HEK293T (cell line): ENCODE measurements at regions not wholly inside any gene's neighbourhood (a gene's known extent, or its start where the extent isn't known, plus 50 kb on each side); places are given as distances from the start of the nearest gene placed in this dataset.

Source experiments
- CTCF ChIA-PET: fragments of 350-600 bp; formaldehyde crosslinking; extraction: SDS; loops from one replicate; lab custom pipeline; 2021; ENCODE audit warnings: antibody characterized with exemption, inconsistent platforms; lab: Yijun Ruan, JAX
- POLR2A ChIA-PET: fragments of 350-600 bp; formaldehyde crosslinking; extraction: SDS; loops from one replicate; lab custom pipeline; 2020; ENCODE audit warnings: antibody characterized with exemption, inconsistent platforms; lab: Yijun Ruan, JAX
- DNase-seq: peaks from one replicate; pipeline ENCODE4 v3.0.0; 2012; ENCODE audit warnings: mixed read lengths; ENCODE audit errors: extremely low spot score
- ARNT ChIP-seq: fragments of 450-650 bp; IDR thresholded peaks from 2 replicates; pipeline ENCODE4 v1.6.1; 2017; ENCODE audit warnings: mild to moderate bottlenecking
- BHLHE40 ChIP-seq: fragments of 450-650 bp; IDR thresholded peaks from 2 replicates; pipeline ENCODE4 v1.6.1; 2016; ENCODE audit warnings: mild to moderate bottlenecking, moderate library complexity, borderline replicate concordance
- CTBP1 ChIP-seq: fragments of 450-650 bp; IDR thresholded peaks from 2 replicates; pipeline ENCODE4 v1.6.1; 2016; ENCODE audit warnings: borderline replicate concordance
- ELF4 ChIP-seq: fragments of 450-650 bp; IDR thresholded peaks from 2 replicates; pipeline ENCODE4 v1.6.1; 2017; ENCODE audit warnings: antibody characterized with exemption
- FOXA1 ChIP-seq: fragments of 450-650 bp; IDR thresholded peaks from 2 replicates; pipeline ENCODE4 v1.6.1; 2016; ENCODE audit warnings: mild to moderate bottlenecking
- FOXK2 ChIP-seq: fragments of 450-650 bp; IDR thresholded peaks from 2 replicates; pipeline ENCODE4 v1.6.1; 2016; ENCODE audit warnings: mild to moderate bottlenecking
- FOXM1 ChIP-seq: fragments of 450-650 bp; IDR thresholded peaks from 2 replicates; pipeline ENCODE4 v1.6.1; 2017; ENCODE audit warnings: mild to moderate bottlenecking, borderline replicate concordance
- HDGF ChIP-seq: fragments of 450-650 bp; IDR thresholded peaks from 2 replicates; pipeline ENCODE4 v1.6.1; 2017; ENCODE audit warnings: antibody characterized with exemption, borderline replicate concordance
- L3MBTL2 ChIP-seq: fragments of 450-650 bp; conservative IDR thresholded peaks from 2 replicates; pipeline ENCODE4 v1.6.1; 2016; ENCODE audit warnings: mild to moderate bottlenecking
- LEF1 ChIP-seq: fragments of 450-650 bp; IDR thresholded peaks from 2 replicates; pipeline ENCODE4 v1.6.1; 2017; ENCODE audit warnings: mild to moderate bottlenecking, borderline replicate concordance
- NFRKB ChIP-seq: fragments of 450-650 bp; IDR thresholded peaks from 2 replicates; pipeline ENCODE4 v1.6.1; 2016; ENCODE audit warnings: mild to moderate bottlenecking, moderate library complexity
- PKNOX1 ChIP-seq: fragments of 450-650 bp; IDR thresholded peaks from 2 replicates; pipeline ENCODE4 v1.6.1; 2016
- SP1 ChIP-seq: fragments of 450-650 bp; IDR thresholded peaks from 2 replicates; pipeline ENCODE4 v1.6.1; 2017
- SUZ12 ChIP-seq: fragments of 450-650 bp; IDR thresholded peaks from 2 replicates; pipeline ENCODE4 v1.6.1; 2016; ENCODE audit warnings: mild to moderate bottlenecking
- TARDBP ChIP-seq: fragments of 450-650 bp; IDR thresholded peaks from 2 replicates; pipeline ENCODE4 v1.6.1; 2016
- ZNF384 ChIP-seq: fragments of 450-650 bp; IDR thresholded peaks from 2 replicates; pipeline ENCODE4 v1.6.1; 2016

- ChIA-PET POLR2A (no interaction called here), CTCF (no interaction called here)
- no peak for DNase-seq
- TF ChIP-seq FOXA1 (no peak), L3MBTL2 (no peak), PKNOX1 (no peak), NFRKB (no peak), ZNF384 (no peak), LEF1 (no peak), CTBP1 (no peak), ELF4 (no peak), SP1 (no peak), BHLHE40 (no peak), FOXK2 (no peak), ARNT (no peak), HDGF (no peak), SUZ12 (no peak), FOXM1 (no peak), TARDBP (no peak)
Observed at GRCh38 chr18:65146482-65147021, 604.3 kb upstream of the CDH7 start.

GRCh38 chr18:65145312-65145711, 605.5 kb upstream of the CDH7 start:
- ChIA-PET CTCF (no interaction called here), POLR2A (no interaction called here)
- no peak for DNase-seq
- TF ChIP-seq PKNOX1 = no peak
- TF ChIP-seq CTBP1 = no peak
- TF ChIP-seq FOXM1 = no peak

GRCh38 chr18:65133610-65134009, 617.2 kb upstream of the CDH7 start:
- ChIA-PET CTCF (no interaction called here), POLR2A (no interaction called here)
- TF ChIP-seq FOXA1 (no peak), L3MBTL2 (no peak), SP1 (no peak), BHLHE40 (no peak), SUZ12 (no peak), LEF1 (no peak), ARNT (no peak), HDGF (no peak), CTBP1 (no peak), FOXK2 (no peak), ZNF384 (no peak), ELF4 (no peak), NFRKB (no peak), PKNOX1 (no peak), TARDBP (no peak), FOXM1 (no peak)
- DNase-seq = no peak

GRCh38 chr18:65124633-65125032, 626.2 kb upstream of the CDH7 start:
- ChIA-PET CTCF (no interaction called here), POLR2A (no interaction called here)
- DNase-seq = no peak
- TF ChIP-seq SP1 = no peak
- TF ChIP-seq FOXM1 = no peak
- TF ChIP-seq CTBP1 = no peak
- TF ChIP-seq ZNF384 = no peak
- TF ChIP-seq BHLHE40 = no peak
- no peak for TF ChIP-seq TARDBP
- no peak for TF ChIP-seq ARNT
- no peak for TF ChIP-seq SUZ12
- no peak for TF ChIP-seq FOXA1
- no peak for TF ChIP-seq PKNOX1

GRCh38 chr18:65103864-65104263, 646.9 kb upstream of the CDH7 start:
- CTCF ChIA-PET = no interaction called here
- TF ChIP-seq CTBP1 (no peak), FOXK2 (no peak), HDGF (no peak), NFRKB (no peak), LEF1 (no peak), FOXM1 (no peak), BHLHE40 (no peak), TARDBP (no peak), SP1 (no peak), FOXA1 (no peak), ZNF384 (no peak), L3MBTL2 (no peak), ELF4 (no peak), PKNOX1 (no peak), SUZ12 (no peak), ARNT (no peak)

More at GRCh38 chr18:65103864-65104263, 646.9 kb upstream of the CDH7 start:
- POLR2A ChIA-PET = no interaction called here
- no peak for DNase-seq
